IMR-90 (cell line): ENCODE measurements at regions not wholly inside any gene's neighbourhood (a gene's known extent, or its start where the extent isn't known, plus 50 kb on each side); places are given as distances from the start of the nearest gene placed in this dataset.

Source experiments
- ATAC-seq: fragments of 200-7000 bp; cut with Tn5 transposase; 2 replicates; pipeline ENCODE4 v1.9.1; 2020; ENCODE audit warnings: low read depth, mild to moderate bottlenecking, moderate library complexity
- BruUV-seq: library from RNA; stranded (reverse); fragments of 400-500 nt; replicated peaks from 2 replicates; lab custom pipeline; 2021; lab: Mats Ljungman, UMichigan
- CTCF ChIA-PET: fragments of 300-600 bp; formaldehyde crosslinking; extraction: SDS; loops from one replicate; lab custom pipeline; 2021; ENCODE audit warnings: antibody characterized with exemption; lab: Yijun Ruan, JAX
- POLR2A ChIA-PET: fragments of 300-600 bp; sonication (Branson Sonifier 250); formaldehyde crosslinking; loops from one replicate; lab custom pipeline; 2022; ENCODE audit warnings: antibody characterized with exemption; ENCODE audit not compliant: unreplicated experiment; lab: Charles Lee
- DNase-seq: peaks from one replicate; pipeline ENCODE4 v3.0.0; 2013
- H2AFZ ChIP-seq: replicated peaks from 2 replicates; pipeline ENCODE3; 2013; ENCODE audit warnings: low read length, mild to moderate bottlenecking; ENCODE audit not compliant: poor library complexity
- H2AK5ac ChIP-seq: 2 replicates; pipeline ENCODE4 v1.6.1; 2013; ENCODE audit warnings: low read depth, low read length, inconsistent platforms
- H2AK9ac ChIP-seq: replicated peaks from 2 replicates; pipeline ENCODE3; 2013; ENCODE audit warnings: mild to moderate bottlenecking, low read depth, low read length, moderate library complexity; ENCODE audit not compliant: poor library complexity
- H2BK120ac ChIP-seq: 2 replicates; pipeline ENCODE4 v1.6.1; 2013; ENCODE audit warnings: low read depth, low read length, inconsistent platforms
- H2BK15ac ChIP-seq: 3 replicates; pipeline ENCODE4 v1.6.1; 2013; ENCODE audit warnings: low read depth, low read length, inconsistent platforms
- H2BK20ac ChIP-seq: 2 replicates; pipeline ENCODE4 v1.6.1; 2013; ENCODE audit warnings: low read depth, mild to moderate bottlenecking, inconsistent platforms, low read length, moderate library complexity
- H2BK5ac ChIP-seq: 2 replicates; pipeline ENCODE4 v1.6.1; 2013; ENCODE audit warnings: mild to moderate bottlenecking, low read depth, low read length, inconsistent platforms; ENCODE audit not compliant: poor library complexity, severe bottlenecking
- H3K14ac ChIP-seq: replicated peaks from 2 replicates; pipeline ENCODE4 v1.6.1; 2013; ENCODE audit warnings: low read depth, low read length, inconsistent platforms
- H3K18ac ChIP-seq: 2 replicates; pipeline ENCODE4 v1.6.1; 2013; ENCODE audit warnings: low read depth, low read length, control low read depth
- H3K23ac ChIP-seq: 2 replicates; pipeline ENCODE4 v1.6.1; 2013; ENCODE audit warnings: low read depth, low read length, inconsistent platforms
- H3K27ac ChIP-seq: 2 replicates; pipeline ENCODE4 v1.5.1; 2013; ENCODE audit warnings: mild to moderate bottlenecking, control low read depth, low read length; ENCODE audit not compliant: insufficient read depth
- H3K27me3 ChIP-seq: 2 replicates; pipeline ENCODE4 v1.6.1; 2013; ENCODE audit warnings: low read length; ENCODE audit not compliant: control insufficient read depth, insufficient read depth
- H3K36me3 ChIP-seq: 2 replicates; pipeline ENCODE4 v1.6.1; 2013; ENCODE audit warnings: low read length, mixed read lengths; ENCODE audit not compliant: control insufficient read depth, insufficient read depth
- H3K4ac ChIP-seq: 2 replicates; pipeline ENCODE4 v1.6.1; 2013; ENCODE audit warnings: low read depth, low read length, inconsistent platforms
- H3K4me1 ChIP-seq: 2 replicates; pipeline ENCODE4 v1.6.1; 2013; ENCODE audit warnings: low read length, mixed read lengths; ENCODE audit not compliant: control insufficient read depth, insufficient read depth
- H3K4me2 ChIP-seq: 2 replicates; pipeline ENCODE4 v1.6.1; 2013; ENCODE audit warnings: low read depth, mild to moderate bottlenecking, control low read depth, low read length, moderate library complexity
- H3K4me3 ChIP-seq: 2 replicates; pipeline ENCODE4 v1.5.1; 2013; ENCODE audit warnings: low read depth, mild to moderate bottlenecking, control low read depth, low read length, moderate library complexity; ENCODE audit not compliant: insufficient read depth
- H3K56ac ChIP-seq: 2 replicates; pipeline ENCODE4 v1.6.1; 2013; ENCODE audit warnings: low read length, inconsistent platforms; ENCODE audit not compliant: insufficient read depth; ENCODE audit errors: extremely low read depth
- H3K79me1 ChIP-seq, 2 experiments: 2 replicates each; pipeline ENCODE4 v1.6.1; 2013; ENCODE audit warnings: low read length in 2 of 2, inconsistent platforms in 1 of 2, low read depth in 1 of 2
- H3K9ac ChIP-seq: 2 replicates; pipeline ENCODE4 v1.6.1; 2013; ENCODE audit warnings: low read depth, low read length, control low read depth
- H3K9me1 ChIP-seq: 2 replicates; pipeline ENCODE4 v1.6.1; 2013; ENCODE audit warnings: low read length, inconsistent platforms; ENCODE audit not compliant: insufficient read depth
- H3K9me3 ChIP-seq: 2 replicates; pipeline ENCODE4 v1.6.1; 2013; ENCODE audit warnings: low read length; ENCODE audit not compliant: control insufficient read depth, insufficient read depth
- H4K20me1 ChIP-seq: 2 replicates; pipeline ENCODE4 v1.6.1; 2013; ENCODE audit warnings: low read length, inconsistent platforms; ENCODE audit not compliant: insufficient read depth
- H4K5ac ChIP-seq: 2 replicates; pipeline ENCODE4 v1.6.1; 2013; ENCODE audit warnings: mild to moderate bottlenecking, low read depth, low read length, control low read depth
- H4K8ac ChIP-seq, 2 experiments: 2 replicates each; pipeline ENCODE4 v1.6.1; 2013; ENCODE audit warnings: low read depth in 2 of 2, low read length in 2 of 2, control low read depth in 1 of 2, inconsistent platforms in 1 of 2
- H4K91ac ChIP-seq: 2 replicates; pipeline ENCODE4 v1.6.1; 2013; ENCODE audit warnings: low read depth, low read length, inconsistent platforms; ENCODE audit not compliant: insufficient read depth
- BHLHE40 ChIP-seq: fragments of 150-350 bp; IDR thresholded peaks from 2 replicates; pipeline ENCODE4 v1.6.1; 2016; ENCODE audit warnings: mild to moderate bottlenecking, low read depth, low read length
- CHD1 ChIP-seq: IDR thresholded peaks from 2 replicates; pipeline ENCODE4 v1.6.1; 2012; ENCODE audit warnings: low read depth, low read length, improper control_type of control experiment
- ELK1 ChIP-seq: fragments of 150-350 bp; IDR thresholded peaks from 2 replicates; pipeline ENCODE4 v1.6.1; 2016; ENCODE audit warnings: low read depth, mild to moderate bottlenecking, low read length, moderate library complexity, borderline replicate concordance
- FOS ChIP-seq: fragments of 150-350 bp; IDR thresholded peaks from 2 replicates; pipeline ENCODE4 v1.6.1; 2016; ENCODE audit warnings: low read depth, low read length
- MAFK ChIP-seq: IDR thresholded peaks from 2 replicates; pipeline ENCODE4 v1.6.1; 2012; ENCODE audit warnings: low read depth, low read length, improper control_type of control experiment
- MAZ ChIP-seq: IDR thresholded peaks from 2 replicates; pipeline ENCODE4 v1.6.1; 2012; ENCODE audit warnings: low read depth, mild to moderate bottlenecking, low read length, improper control_type of control experiment, moderate library complexity, borderline replicate concordance
- RAD21 ChIP-seq: IDR thresholded peaks from 2 replicates; pipeline ENCODE4 v1.6.1; 2012; ENCODE audit warnings: low read length, improper control_type of control experiment
- SMC3 ChIP-seq: fragments of 150-350 bp; IDR thresholded peaks from 2 replicates; pipeline ENCODE4 v1.6.1; 2016; ENCODE audit warnings: low read depth, mild to moderate bottlenecking, antibody characterized with exemption, low read length, moderate library complexity
- dilution Hi-C: fragments of 300-500 bp; cut with HindIII; formaldehyde crosslinking; loops from one replicate; pipeline ENCODE4 v1.14.3; 2018; ENCODE audit warnings: low sequenced_read_pairs; ENCODE audit not compliant: unreplicated experiment
- in situ Hi-C: fragments of 300-500 bp; cut with MboI; formaldehyde crosslinking; loops from 3 replicates; pipeline ENCODE4 v1.14.3; 2019; ENCODE audit warnings: low sequenced_read_pairs, inconsistent platforms, mixed read lengths
- intact Hi-C: fragments of 100-400 bp; cut with micrococcal nuclease; formaldehyde crosslinking; loops from 2 replicates; pipeline ENCODE4 v1.10.0; 2022
- TF ChIP-seq, protein P1 (sequence below): conservative IDR thresholded peaks from 2 replicates; pipeline ENCODE4 v1.5.1; 2012; ENCODE audit warnings: mild to moderate bottlenecking, low read depth, low read length, improper control_type of control experiment

DNA sequence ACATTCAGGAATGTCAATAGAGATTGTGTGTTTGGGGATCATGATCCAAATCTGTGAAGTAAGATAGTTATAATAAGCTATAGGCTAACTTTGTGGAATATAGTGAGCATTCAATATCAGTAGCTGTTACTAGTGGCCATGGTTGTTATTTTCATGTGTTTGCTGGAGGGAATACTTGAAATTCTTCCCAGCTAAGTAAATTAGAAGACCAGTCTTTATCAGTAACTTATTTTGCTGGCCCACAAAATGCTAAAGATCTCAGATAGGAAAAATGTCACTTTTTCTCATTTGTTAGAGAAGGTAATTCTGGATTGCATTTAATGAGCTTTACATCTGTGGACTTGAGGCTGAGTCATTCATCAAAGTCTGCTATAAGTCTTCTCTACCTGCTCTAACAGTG is 156.1 kb upstream of the LRRC7 start:
- dilution Hi-C loops (no loop called here), in situ Hi-C loops (no loop called here), intact Hi-C loops (no loop called here)
- no TSS peak for BruUV-seq
- Histone ChIP-seq H2BK20ac (no peak overlapping the region), H2BK15ac (no peak overlapping the region), H4K5ac (no peak overlapping the region), H4K8ac (no peak overlapping the region), H3K4me2 (no peak overlapping the region), H3K27ac (no peak overlapping the region), H3K9me1 (no peaks in the 10 kb centered on the region), H2AK5ac (no peak overlapping the region), H3K9me3 (no peaks in the 10 kb centered on the region; the same call in 1 of the 2 replicates), H2BK5ac (no peak overlapping the region), H4K91ac (no peak overlapping the region), H3K4me1 (no peaks in the 10 kb centered on the region), H3K23ac (no peak overlapping the region), H4K20me1 (no peaks in the 10 kb centered on the region), H3K14ac (no peak overlapping the region), H3K36me3 (no peaks in the 10 kb centered on the region), H2BK120ac (no peak overlapping the region), H3K18ac (no peak overlapping the region), H2AK9ac (no peak overlapping the region), H3K56ac (no peak overlapping the region), H3K4ac (no peak overlapping the region), H3K79me1 (no peaks in the 10 kb centered on the region), H3K27me3 (no peaks in the 10 kb centered on the region), H3K9ac (no peak overlapping the region), H3K4me3 (no peak overlapping the region), H2AFZ (no peak overlapping the region)
- ChIA-PET CTCF (no interaction called here), POLR2A (no interaction called here)
- TF ChIP-seq SMC3 (no peak), ELK1 (no peak), MAFK (no peak), CHD1 (no peak), FOS (no peak), RAD21 (no peak), MAZ (no peak), BHLHE40 (no peak)
- TF ChIP-seq, protein P1, sequence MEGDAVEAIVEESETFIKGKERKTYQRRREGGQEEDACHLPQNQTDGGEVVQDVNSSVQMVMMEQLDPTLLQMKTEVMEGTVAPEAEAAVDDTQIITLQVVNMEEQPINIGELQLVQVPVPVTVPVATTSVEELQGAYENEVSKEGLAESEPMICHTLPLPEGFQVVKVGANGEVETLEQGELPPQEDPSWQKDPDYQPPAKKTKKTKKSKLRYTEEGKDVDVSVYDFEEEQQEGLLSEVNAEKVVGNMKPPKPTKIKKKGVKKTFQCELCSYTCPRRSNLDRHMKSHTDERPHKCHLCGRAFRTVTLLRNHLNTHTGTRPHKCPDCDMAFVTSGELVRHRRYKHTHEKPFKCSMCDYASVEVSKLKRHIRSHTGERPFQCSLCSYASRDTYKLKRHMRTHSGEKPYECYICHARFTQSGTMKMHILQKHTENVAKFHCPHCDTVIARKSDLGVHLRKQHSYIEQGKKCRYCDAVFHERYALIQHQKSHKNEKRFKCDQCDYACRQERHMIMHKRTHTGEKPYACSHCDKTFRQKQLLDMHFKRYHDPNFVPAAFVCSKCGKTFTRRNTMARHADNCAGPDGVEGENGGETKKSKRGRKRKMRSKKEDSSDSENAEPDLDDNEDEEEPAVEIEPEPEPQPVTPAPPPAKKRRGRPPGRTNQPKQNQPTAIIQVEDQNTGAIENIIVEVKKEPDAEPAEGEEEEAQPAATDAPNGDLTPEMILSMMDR, result no peak
- no peak for DNase-seq
- ATAC-seq, result no peak
